ENCODE measurements at regions not wholly inside any gene's neighbourhood (a gene's known extent, or its start where the extent isn't known, plus 50 kb on each side); places are given as distances from the start of the nearest gene placed in this dataset.
A peak's percentile ranks its signal among the peaks of the same experiment; 100 is the strongest.

GRCh38 chr17:72434991-72435618, 314.3 kb downstream of the SOX9 start:
- H3K9me3 ChIP-seq (ENCODE audit: control insufficient read depth, low read length) = no peaks in the 10 kb centered on the region
- H3K4me3 ChIP-seq (ENCODE audit: low read length) = no peak overlapping the region
- H3K4me1 ChIP-seq (ENCODE audit: control insufficient read depth, insufficient read depth, low read length) = peaks cover 60% of the 10 kb centered on the region
- no peaks in the 10 kb centered on the region for H3K27me3 ChIP-seq (ENCODE audit: control insufficient read depth, insufficient read depth, low read length)
- H3K36me3 ChIP-seq (ENCODE audit: control insufficient read depth, insufficient read depth, low read length) = no peaks in the 10 kb centered on the region
- no peak overlapping the region for H3K9ac ChIP-seq (ENCODE audit: low read length)

GRCh38 chr17:72438783-72439182, 318.0 kb downstream of the SOX9 start:
- Histone ChIP-seq H3K9ac (ENCODE audit: low read length) (no peak overlapping the region), H3K9me3 (ENCODE audit: control insufficient read depth, low read length) (no peaks in the 10 kb centered on the region), H3K4me3 (ENCODE audit: low read length) (no peak overlapping the region), H3K27me3 (ENCODE audit: control insufficient read depth, insufficient read depth, low read length) (no peaks in the 10 kb centered on the region), H3K4me1 (ENCODE audit: control insufficient read depth, insufficient read depth, low read length) (peaks cover 38% of the 10 kb centered on the region), H3K36me3 (ENCODE audit: control insufficient read depth, insufficient read depth, low read length) (no peaks in the 10 kb centered on the region)

GRCh38 chr17:72439893-72440502, 319.2 kb downstream of the SOX9 start:
- H3K36me3 ChIP-seq (ENCODE audit: control insufficient read depth, insufficient read depth, low read length) = no peaks in the 10 kb centered on the region
- H3K9ac ChIP-seq (ENCODE audit: low read length) = no peak overlapping the region

GRCh38 chr17:72440961-72441360, 320.1 kb downstream of the SOX9 start:
- Histone ChIP-seq H3K4me3 (ENCODE audit: low read length) (no peak overlapping the region), H3K9me3 (ENCODE audit: control insufficient read depth, low read length) (no peaks in the 10 kb centered on the region), H3K9ac (ENCODE audit: low read length) (no peak overlapping the region), H3K36me3 (ENCODE audit: control insufficient read depth, insufficient read depth, low read length) (no peaks in the 10 kb centered on the region), H3K4me1 (ENCODE audit: control insufficient read depth, insufficient read depth, low read length) (peaks cover 45% of the 10 kb centered on the region), H3K27me3 (ENCODE audit: control insufficient read depth, insufficient read depth, low read length) (no peaks in the 10 kb centered on the region)

More at GRCh38 chr17:72439893-72440502, 319.2 kb downstream of the SOX9 start:
- Histone ChIP-seq H3K27me3 (ENCODE audit: control insufficient read depth, insufficient read depth, low read length) (no peaks in the 10 kb centered on the region), H3K4me3 (ENCODE audit: low read length) (no peak overlapping the region), H3K9me3 (ENCODE audit: control insufficient read depth, low read length) (no peaks in the 10 kb centered on the region), H3K4me1 (ENCODE audit: control insufficient read depth, insufficient read depth, low read length) (peaks cover 45% of the 10 kb centered on the region)

GRCh38 chr17:72441909-72442308, 321.1 kb downstream of the SOX9 start:
- no peak overlapping the region for H3K4me3 ChIP-seq (ENCODE audit: low read length)
- no peak overlapping the region for H3K9ac ChIP-seq (ENCODE audit: low read length)
- no peaks in the 10 kb centered on the region for H3K27me3 ChIP-seq (ENCODE audit: control insufficient read depth, insufficient read depth, low read length)
- H3K36me3 ChIP-seq (ENCODE audit: control insufficient read depth, insufficient read depth, low read length) = no peaks in the 10 kb centered on the region
- H3K9me3 ChIP-seq (ENCODE audit: control insufficient read depth, low read length) = no peaks in the 10 kb centered on the region
- H3K4me1 ChIP-seq (ENCODE audit: control insufficient read depth, insufficient read depth, low read length) = peaks cover 48% of the 10 kb centered on the region

- Histone ChIP-seq H3K4me3 (ENCODE audit: low read length) (no peak overlapping the region), H3K9me3 (ENCODE audit: control insufficient read depth, low read length) (no peaks in the 10 kb centered on the region), H3K36me3 (ENCODE audit: control insufficient read depth, insufficient read depth, low read length) (no peaks in the 10 kb centered on the region), H3K4me1 (ENCODE audit: control insufficient read depth, insufficient read depth, low read length) (peaks cover 46% of the 10 kb centered on the region), H3K9ac (ENCODE audit: low read length) (no peak overlapping the region), H3K27me3 (ENCODE audit: control insufficient read depth, insufficient read depth, low read length) (no peaks in the 10 kb centered on the region)
Observed at GRCh38 chr17:72444517-72445054, 323.8 kb downstream of the SOX9 start.

GRCh38 chr17:72445055-72445991, 324.5 kb downstream of the SOX9 start:
- no peak overlapping the region for H3K4me3 ChIP-seq (ENCODE audit: low read length)
- H3K9ac ChIP-seq (ENCODE audit: low read length) = peak overlapping the region; percentile 59
- H3K9me3 ChIP-seq (ENCODE audit: control insufficient read depth, low read length) = no peaks in the 10 kb centered on the region
- H3K36me3 ChIP-seq (ENCODE audit: control insufficient read depth, insufficient read depth, low read length) = no peaks in the 10 kb centered on the region
- peaks cover 46% of the 10 kb centered on the region for H3K4me1 ChIP-seq (ENCODE audit: control insufficient read depth, insufficient read depth, low read length)
- H3K27me3 ChIP-seq (ENCODE audit: control insufficient read depth, insufficient read depth, low read length) = no peaks in the 10 kb centered on the region

- no peaks in the 10 kb centered on the region for H3K9me3 ChIP-seq (ENCODE audit: control insufficient read depth, low read length)
- H3K4me3 ChIP-seq (ENCODE audit: low read length) = no peak overlapping the region
- peaks cover 42% of the 10 kb centered on the region for H3K4me1 ChIP-seq (ENCODE audit: control insufficient read depth, insufficient read depth, low read length)
- H3K27me3 ChIP-seq (ENCODE audit: control insufficient read depth, insufficient read depth, low read length) = no peaks in the 10 kb centered on the region
- H3K9ac ChIP-seq (ENCODE audit: low read length) = peak overlapping the region; percentile 59
- no peaks in the 10 kb centered on the region for H3K36me3 ChIP-seq (ENCODE audit: control insufficient read depth, insufficient read depth, low read length)
Observed at GRCh38 chr17:72446118-72446517, 325.3 kb downstream of the SOX9 start.

GRCh38 chr17:72446525-72447250, 325.9 kb downstream of the SOX9 start:
- Histone ChIP-seq H3K36me3 (ENCODE audit: control insufficient read depth, insufficient read depth, low read length) (no peaks in the 10 kb centered on the region), H3K9ac (ENCODE audit: low read length) (peak overlapping the region; percentile 59), H3K9me3 (ENCODE audit: control insufficient read depth, low read length) (no peaks in the 10 kb centered on the region), H3K4me3 (ENCODE audit: low read length) (no peak overlapping the region), H3K4me1 (ENCODE audit: control insufficient read depth, insufficient read depth, low read length) (peaks cover 40% of the 10 kb centered on the region), H3K27me3 (ENCODE audit: control insufficient read depth, insufficient read depth, low read length) (no peaks in the 10 kb centered on the region)

GRCh38 chr17:72447251-72447640, 326.4 kb downstream of the SOX9 start:
- Histone ChIP-seq H3K9me3 (ENCODE audit: control insufficient read depth, low read length) (no peaks in the 10 kb centered on the region), H3K9ac (ENCODE audit: low read length) (no peak overlapping the region), H3K4me1 (ENCODE audit: control insufficient read depth, insufficient read depth, low read length) (peaks cover 39% of the 10 kb centered on the region), H3K4me3 (ENCODE audit: low read length) (no peak overlapping the region), H3K36me3 (ENCODE audit: control insufficient read depth, insufficient read depth, low read length) (no peaks in the 10 kb centered on the region), H3K27me3 (ENCODE audit: control insufficient read depth, insufficient read depth, low read length) (no peaks in the 10 kb centered on the region)

- no peaks in the 10 kb centered on the region for H3K9me3 ChIP-seq (ENCODE audit: control insufficient read depth, low read length)
- H3K36me3 ChIP-seq (ENCODE audit: control insufficient read depth, insufficient read depth, low read length) = no peaks in the 10 kb centered on the region
Observed at GRCh38 chr17:72448019-72448418, 327.2 kb downstream of the SOX9 start.

More at GRCh38 chr17:72448019-72448418, 327.2 kb downstream of the SOX9 start:
- Histone ChIP-seq H3K4me3 (ENCODE audit: low read length) (no peak overlapping the region), H3K9ac (ENCODE audit: low read length) (no peak overlapping the region), H3K4me1 (ENCODE audit: control insufficient read depth, insufficient read depth, low read length) (peaks cover 47% of the 10 kb centered on the region), H3K27me3 (ENCODE audit: control insufficient read depth, insufficient read depth, low read length) (no peaks in the 10 kb centered on the region)
